AML-193 (cell line): ENCODE measurements at regions not wholly inside any gene's neighbourhood (a gene's known extent, or its start where the extent isn't known, plus 50 kb on each side); places are given as distances from the start of the nearest gene placed in this dataset.

Experiments used
- DNase-seq, 2 experiments: peaks; one replicate each; lab custom pipeline; 2025; lab: John Stamatoyannopoulos, UW

DNA sequence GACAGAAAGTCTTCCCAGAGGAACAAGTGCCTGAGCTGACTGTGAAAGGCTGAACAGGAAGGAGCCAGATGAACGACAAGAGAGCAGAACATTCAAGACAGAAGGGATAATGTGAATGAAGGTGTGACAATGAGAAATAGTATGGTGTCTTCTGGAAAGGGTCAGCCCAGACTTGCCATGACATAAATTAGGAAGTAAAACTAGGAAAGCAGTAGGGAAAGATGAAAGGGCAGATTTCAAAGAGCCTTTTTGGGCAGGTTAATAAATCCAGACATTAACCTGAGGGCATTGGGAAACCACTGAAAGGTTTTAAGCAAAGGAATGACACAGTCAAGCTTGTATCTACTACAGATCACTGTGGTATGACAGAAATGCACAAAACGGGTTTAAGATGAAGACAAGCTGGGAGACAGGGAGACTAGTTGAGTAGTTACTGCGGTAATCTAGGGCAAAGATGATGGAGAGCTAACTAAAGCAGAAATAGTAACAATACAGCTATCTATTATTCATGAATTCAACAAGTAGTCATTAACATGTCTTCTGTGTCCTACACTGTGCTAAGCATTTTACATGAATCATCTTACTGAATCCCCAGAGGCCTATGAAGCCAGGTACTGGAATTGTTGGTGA is 580.9 kb upstream of the WWC1 start:
- DNase-seq: no peak

- DNase-seq: no peak
Observed at GRCh38 chr5:167712986-167713585, 578.4 kb upstream of the WWC1 start.

DNA sequence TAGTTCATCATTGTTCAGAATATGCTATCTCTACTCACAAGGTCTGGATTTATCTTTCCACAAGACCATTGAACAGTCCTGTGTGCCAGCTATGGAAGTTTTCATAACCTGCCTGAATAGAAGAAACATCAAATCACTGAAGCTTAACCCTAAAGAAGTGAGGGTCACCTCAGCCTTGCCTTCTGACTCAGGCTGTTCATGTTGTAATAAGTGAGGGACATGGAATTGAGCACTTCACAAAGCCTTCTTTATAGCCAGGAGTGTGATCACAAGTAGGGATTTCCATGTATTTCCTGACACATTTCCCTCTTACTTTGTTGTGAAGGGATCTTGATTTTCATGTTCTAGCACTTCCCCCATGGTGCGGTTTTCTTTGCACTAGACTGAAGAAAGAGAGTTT is 577.5 kb upstream of the WWC1 start:
- DNase-seq: no peak

DNA sequence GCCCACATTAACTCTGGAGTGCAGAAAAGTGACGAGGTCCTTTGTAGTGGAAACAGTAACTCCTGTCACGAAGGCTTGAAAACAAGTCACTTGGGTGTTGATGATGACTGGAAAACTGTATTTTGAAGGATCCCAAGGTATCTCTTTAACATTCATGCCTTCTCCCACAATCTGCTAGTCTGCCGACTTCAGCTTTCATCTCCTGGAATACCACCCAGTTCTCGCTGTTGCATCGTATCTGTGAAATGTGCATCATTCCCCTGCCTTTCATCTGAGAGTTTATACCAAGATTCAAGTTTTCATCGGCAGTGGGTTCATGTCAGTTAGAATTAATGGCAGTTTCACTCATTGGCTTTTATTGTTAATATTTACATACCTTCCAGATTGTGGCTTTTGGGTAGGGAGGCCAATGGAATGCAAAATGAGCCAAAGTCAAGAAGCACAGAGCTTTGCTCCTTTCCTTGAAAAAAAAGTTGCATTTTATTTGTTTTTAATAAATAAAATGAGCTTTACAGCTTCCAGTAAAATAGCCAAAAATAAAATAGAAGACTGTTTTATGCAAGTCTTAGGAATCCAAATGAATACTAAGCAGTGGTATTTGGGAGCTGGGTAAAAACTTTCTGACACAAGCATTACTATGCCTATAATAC is 575.2 kb upstream of the WWC1 start:
- DNase-seq: no peak

DNA sequence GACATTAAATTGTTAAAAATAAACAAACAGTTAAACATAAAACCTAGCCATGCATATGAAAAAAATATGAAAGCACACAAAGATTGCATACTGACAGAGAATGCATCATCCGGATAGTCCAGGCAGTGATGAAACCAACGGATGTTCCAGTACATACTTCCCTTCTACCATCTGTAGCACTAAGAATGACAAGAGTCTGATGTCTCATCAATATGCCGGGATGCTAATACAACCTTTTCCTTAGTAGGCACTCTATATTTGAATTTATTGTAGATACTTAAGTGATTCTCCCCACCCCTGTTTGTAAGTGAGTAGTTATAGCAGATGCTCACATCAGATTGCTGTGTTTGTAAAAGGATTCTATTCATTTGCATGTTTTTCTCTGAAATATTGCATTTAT is 571.2 kb upstream of the WWC1 start:
- no peak for DNase-seq

DNA sequence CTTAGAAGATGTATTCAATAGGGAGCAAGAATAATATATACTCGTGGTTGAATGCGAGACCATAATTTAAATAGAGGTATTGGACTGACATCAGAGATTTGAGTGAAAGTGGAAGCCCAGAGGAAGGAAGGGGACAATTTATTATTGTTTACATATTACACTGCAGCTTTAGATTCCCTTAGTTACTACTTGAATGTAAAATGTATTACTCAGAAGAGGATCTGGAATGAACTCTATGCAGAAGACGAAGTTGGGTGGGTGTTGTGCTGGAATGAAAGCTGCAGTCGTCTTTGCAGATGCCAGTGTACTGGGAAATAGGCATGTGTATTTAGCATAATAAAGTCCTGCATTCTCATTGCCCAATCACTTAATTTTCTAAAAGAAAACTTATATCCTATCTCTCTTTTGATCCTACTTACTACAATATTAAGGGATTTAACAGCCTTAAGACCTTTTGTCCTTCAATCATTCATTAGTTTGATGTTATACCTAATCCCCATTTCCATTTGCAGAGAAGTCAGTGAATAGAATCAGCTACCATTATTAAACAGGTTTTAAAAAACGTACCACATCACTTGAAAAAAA is 570.7 kb upstream of the WWC1 start:
- DNase-seq: no peak

- DNase-seq: no peak
Observed at GRCh38 chr5:167721926-167722440, 569.5 kb upstream of the WWC1 start.

- DNase-seq: peak; percentile 15 to 36
Observed at GRCh38 chr5:167723254-167723871, 568.1 kb upstream of the WWC1 start.

DNA sequence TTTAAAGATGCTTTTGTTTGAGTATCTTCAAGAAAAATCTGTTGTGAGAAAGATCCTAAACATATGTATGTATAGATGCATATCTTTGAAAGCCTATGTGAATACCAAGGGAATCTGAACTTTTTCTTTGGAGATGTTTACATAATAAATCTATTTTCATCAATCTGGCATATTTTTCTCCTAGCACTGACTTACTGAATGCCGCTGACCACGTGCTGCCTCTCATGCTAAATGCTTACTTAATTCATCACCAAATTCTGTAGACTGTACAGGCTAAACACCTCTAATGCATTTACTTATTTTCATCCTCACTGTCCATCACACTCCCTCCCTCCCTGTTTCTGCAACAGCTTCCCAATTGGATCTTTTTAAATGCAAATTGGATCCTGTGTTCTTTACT is 566.2 kb upstream of the WWC1 start:
- DNase-seq: no peak

DNA sequence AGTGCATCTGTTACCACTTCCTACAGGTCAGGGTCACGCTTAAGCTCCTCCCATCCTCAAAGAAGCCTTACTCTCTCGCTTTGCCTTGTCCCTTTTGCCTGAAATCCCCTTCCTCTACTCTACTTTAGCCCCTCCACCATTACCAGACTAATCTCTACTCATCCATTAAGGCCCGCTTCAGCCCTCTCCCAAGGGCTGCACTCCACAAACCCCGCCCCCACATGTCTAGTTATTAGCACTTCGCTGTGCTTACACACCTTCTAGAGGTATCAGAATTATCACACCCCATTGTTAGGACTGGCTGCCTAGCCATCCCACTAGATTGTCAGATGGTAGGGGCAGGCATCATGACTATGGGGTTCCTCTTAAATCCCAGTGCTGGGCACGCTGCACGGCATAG is 565.7 kb upstream of the WWC1 start:
- no peak for DNase-seq

- no peak for DNase-seq
Observed at GRCh38 chr5:167726642-167727041, 564.8 kb upstream of the WWC1 start.

GRCh38 chr5:167730121-167730520 is 561.3 kb upstream of the WWC1 start:
- no peak for DNase-seq

GRCh38 chr5:167730656-167731055 is 560.8 kb upstream of the WWC1 start:
- no peak for DNase-seq

GRCh38 chr5:167731951-167732350 is 559.5 kb upstream of the WWC1 start:
- DNase-seq: no peak

- no peak for DNase-seq
Observed at GRCh38 chr5:167732499-167732898, 558.9 kb upstream of the WWC1 start.

DNA sequence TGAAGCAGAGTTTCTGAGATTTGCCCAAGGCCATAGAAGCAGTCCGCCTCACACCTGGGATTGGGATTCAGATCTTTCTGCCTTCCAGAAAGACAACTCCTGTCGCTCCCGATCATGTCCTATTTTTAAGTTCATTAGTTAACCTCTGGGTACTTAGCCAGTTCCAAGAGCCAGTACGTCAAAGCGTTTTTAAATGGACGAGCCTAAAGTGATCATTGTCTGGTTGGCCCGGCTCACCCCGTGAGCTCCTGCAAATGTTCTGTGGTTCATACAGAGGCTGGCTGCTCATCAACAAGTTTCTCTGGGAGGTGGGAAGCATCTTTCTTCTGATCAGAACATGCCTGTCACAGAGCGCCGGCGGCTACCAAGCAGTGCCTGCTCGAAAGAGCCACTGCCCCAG is 554.5 kb upstream of the WWC1 start:
- DNase-seq: no peak

DNA sequence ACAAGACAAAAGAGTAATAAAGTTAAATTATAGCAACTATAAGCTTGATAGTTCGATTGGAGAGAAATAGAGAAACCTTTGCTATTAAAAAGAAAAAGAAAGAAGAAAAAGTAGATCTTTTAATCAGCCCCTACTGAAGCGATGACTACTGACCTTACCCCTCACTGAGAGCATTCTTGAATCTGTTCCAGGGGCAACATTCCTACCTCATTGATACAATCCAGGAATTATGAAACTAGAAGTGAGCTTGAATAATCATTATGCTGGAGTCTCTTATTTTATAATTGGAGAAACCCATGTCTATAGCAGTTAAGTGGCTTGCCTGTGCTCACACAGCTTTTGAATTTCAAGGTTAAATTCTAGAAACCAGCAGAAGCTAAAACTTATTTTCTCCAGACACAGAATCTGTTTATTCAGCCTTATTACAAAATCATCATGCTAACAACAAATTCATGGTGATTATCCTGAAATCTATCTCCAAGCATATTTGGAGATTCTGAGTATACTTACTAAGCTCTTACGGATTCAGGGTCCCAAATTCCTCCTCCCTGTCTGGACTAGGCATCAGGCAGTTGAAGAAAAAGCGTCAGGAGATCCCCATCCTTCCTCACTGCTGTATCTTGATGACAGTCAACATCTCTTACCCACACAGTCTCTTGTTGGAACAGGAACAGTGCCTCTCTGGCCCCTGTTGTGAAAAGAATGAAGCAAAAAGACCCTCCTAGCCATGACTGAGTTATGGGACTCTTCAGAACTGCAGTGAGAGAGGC is 547.6 kb upstream of the WWC1 start:
- no peak for DNase-seq

GRCh38 chr5:167745868-167746267 is 545.6 kb upstream of the WWC1 start:
- no peak for DNase-seq

- no peak for DNase-seq
Observed at GRCh38 chr5:167750586-167750985, 540.9 kb upstream of the WWC1 start.

DNA sequence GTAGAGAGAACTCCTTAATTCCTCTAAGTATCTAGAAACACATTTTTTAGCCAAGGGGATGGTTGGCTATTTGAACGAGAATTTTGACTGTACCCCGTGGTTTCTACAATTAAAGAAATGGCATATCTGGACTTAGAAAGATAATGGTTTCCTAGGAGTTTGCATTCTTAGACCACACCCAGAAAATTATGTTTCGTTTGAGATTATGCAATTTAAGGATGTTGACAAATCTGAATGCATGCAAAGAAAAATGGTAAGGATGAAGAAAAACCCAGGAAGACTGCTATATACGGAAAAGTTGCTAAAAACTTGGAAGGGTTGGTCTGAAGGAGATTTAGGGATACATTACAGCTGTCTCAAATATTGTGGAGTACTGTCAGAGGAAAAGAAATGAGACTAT is 538.5 kb upstream of the WWC1 start:
- DNase-seq: no peak

- DNase-seq: no peak
Observed at GRCh38 chr5:167753725-167754490, 537.5 kb upstream of the WWC1 start.
